C4-2B (cell line): ENCODE measurements at regions not wholly inside any gene's neighbourhood (a gene's known extent, or its start where the extent isn't known, plus 50 kb on each side); places are given as distances from the start of the nearest gene placed in this dataset.

Experiments
- ZFX ChIP-seq: fragments of 450-650 bp; IDR thresholded peaks from 2 replicates; pipeline ENCODE4 v1.6.1; 2017
- TF ChIP-seq, protein P1 (sequence below): fragments of 450-650 bp; conservative IDR thresholded peaks from 2 replicates; pipeline ENCODE4 v1.5.1; 2017; ENCODE audit warnings: mild to moderate bottlenecking

- TF ChIP-seq, protein P1, sequence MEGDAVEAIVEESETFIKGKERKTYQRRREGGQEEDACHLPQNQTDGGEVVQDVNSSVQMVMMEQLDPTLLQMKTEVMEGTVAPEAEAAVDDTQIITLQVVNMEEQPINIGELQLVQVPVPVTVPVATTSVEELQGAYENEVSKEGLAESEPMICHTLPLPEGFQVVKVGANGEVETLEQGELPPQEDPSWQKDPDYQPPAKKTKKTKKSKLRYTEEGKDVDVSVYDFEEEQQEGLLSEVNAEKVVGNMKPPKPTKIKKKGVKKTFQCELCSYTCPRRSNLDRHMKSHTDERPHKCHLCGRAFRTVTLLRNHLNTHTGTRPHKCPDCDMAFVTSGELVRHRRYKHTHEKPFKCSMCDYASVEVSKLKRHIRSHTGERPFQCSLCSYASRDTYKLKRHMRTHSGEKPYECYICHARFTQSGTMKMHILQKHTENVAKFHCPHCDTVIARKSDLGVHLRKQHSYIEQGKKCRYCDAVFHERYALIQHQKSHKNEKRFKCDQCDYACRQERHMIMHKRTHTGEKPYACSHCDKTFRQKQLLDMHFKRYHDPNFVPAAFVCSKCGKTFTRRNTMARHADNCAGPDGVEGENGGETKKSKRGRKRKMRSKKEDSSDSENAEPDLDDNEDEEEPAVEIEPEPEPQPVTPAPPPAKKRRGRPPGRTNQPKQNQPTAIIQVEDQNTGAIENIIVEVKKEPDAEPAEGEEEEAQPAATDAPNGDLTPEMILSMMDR, result no peak
- no peak for TF ChIP-seq ZFX
These were observed 1039.9 kb upstream of the POU3F3 start for GRCh38 chr2:103814016-103814415.
